ENCODE measurements at regions not wholly inside any gene's neighbourhood (a gene's known extent, or its start where the extent isn't known, plus 50 kb on each side); places are given as distances from the start of the nearest gene placed in this dataset.

DNA sequence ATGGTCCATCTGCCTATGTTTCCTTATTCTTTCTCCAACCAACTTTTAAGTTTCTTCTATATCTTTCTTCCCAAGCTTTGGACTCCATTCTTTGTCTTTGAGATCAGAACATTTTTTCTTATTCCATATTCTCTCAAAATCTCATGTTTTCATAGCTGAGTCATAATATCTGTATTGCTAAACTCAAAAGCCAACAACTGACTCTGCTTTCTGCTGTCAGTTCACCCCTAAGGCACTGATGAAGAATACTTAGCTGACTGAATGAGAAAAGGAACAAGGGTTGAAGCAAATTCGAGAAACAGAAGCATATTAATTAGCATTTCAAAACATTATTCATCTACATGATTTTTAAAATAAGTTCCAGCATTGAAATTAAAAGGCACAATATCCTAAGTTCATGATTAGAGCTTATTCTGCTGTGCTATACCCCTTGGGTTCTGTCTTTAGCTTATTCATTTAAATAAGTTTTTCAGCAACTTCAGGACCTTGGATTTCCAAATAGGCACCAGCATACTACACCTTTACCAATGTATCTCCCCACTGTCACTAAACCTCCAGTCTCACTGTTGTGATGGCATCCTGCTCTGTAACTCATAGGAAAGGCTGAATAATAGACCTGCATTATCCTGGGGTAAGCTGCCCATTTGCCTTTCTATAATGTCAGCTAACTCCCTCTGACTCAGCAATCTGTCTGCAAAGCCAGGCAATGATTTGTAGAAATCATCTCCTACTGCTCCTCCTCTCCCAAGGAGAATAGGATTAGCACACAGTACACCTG lies 49.9 kb upstream of the C5orf46 start:
- DNase-seq (ENCODE audit: insufficient read length, low spot score) (no peak), FAIRE-seq (no peak)
- TF ChIP-seq, protein P1, sequence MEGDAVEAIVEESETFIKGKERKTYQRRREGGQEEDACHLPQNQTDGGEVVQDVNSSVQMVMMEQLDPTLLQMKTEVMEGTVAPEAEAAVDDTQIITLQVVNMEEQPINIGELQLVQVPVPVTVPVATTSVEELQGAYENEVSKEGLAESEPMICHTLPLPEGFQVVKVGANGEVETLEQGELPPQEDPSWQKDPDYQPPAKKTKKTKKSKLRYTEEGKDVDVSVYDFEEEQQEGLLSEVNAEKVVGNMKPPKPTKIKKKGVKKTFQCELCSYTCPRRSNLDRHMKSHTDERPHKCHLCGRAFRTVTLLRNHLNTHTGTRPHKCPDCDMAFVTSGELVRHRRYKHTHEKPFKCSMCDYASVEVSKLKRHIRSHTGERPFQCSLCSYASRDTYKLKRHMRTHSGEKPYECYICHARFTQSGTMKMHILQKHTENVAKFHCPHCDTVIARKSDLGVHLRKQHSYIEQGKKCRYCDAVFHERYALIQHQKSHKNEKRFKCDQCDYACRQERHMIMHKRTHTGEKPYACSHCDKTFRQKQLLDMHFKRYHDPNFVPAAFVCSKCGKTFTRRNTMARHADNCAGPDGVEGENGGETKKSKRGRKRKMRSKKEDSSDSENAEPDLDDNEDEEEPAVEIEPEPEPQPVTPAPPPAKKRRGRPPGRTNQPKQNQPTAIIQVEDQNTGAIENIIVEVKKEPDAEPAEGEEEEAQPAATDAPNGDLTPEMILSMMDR (IDR thresholded peaks at IDR 0.05; ENCODE audit: insufficient read depth, missing control alignments), result no peak

All from D721Med (cell line).